ENCODE measurements at regions not wholly inside any gene's neighbourhood (a gene's known extent, or its start where the extent isn't known, plus 50 kb on each side); places are given as distances from the start of the nearest gene placed in this dataset.

GRCh38 chr5:135269931-135270421 is 129.1 kb downstream of the MACROH2A1 start:
- no peak for TF ChIP-seq CTCF (IDR thresholded peaks at IDR 0.05; ENCODE audit: extremely low read depth in 1 of 2, insufficient read depth in 1 of 2, low read depth in 1 of 2, low read length in 2 of 2)
- no peak for TF ChIP-seq POLR2A (IDR thresholded peaks at IDR 0.05; ENCODE audit: low read depth, low read length)
- TF ChIP-seq EZH2 (IDR thresholded peaks at IDR 0.05; ENCODE audit: borderline replicate concordance, low read depth, low read length, severe bottlenecking): no peak
- TF ChIP-seq MYC (IDR thresholded peaks at IDR 0.05; ENCODE audit: low read depth, low read length): no peak
- TF ChIP-seq POLR2AphosphoS5 (IDR thresholded peaks at IDR 0.05; ENCODE audit: insufficient read depth, low read depth, low read length): no peak
- TF ChIP-seq JUN (IDR thresholded peaks at IDR 0.05; ENCODE audit: borderline replicate concordance, insufficient read depth, insufficient read length, low read depth): no peak
- no peak for TF ChIP-seq MAX (IDR thresholded peaks at IDR 0.05; ENCODE audit: insufficient read depth, insufficient read length)
- TF ChIP-seq FOS (IDR thresholded peaks at IDR 0.05; ENCODE audit: borderline replicate concordance, insufficient read depth, low read length): no peak
- no peak for TF ChIP-seq GATA2 (IDR thresholded peaks at IDR 0.05; ENCODE audit: insufficient read depth, insufficient read length, low read depth, low read length)
